ENCODE measurements at regions not wholly inside any gene's neighbourhood (a gene's known extent, or its start where the extent isn't known, plus 50 kb on each side); places are given as distances from the start of the nearest gene placed in this dataset.

GRCh38 chr12:131615326-131616042, 95.4 kb upstream of the SFSWAP start:
- TF ChIP-seq CTCF (IDR thresholded peaks at IDR 0.05; ENCODE audit: low read depth, low read length, missing control alignments) = no peak
- no peaks in the 10 kb centered on the region for H3K36me3 ChIP-seq (replicated peaks)
- H3K27ac ChIP-seq = no peak overlapping the region
- H3K4me3 ChIP-seq (ENCODE audit: low read depth, low read length) = no peak overlapping the region
- in situ Hi-C loops (cut with HindIII; ENCODE audit: low pct_ligation_motif_present, low sequenced_read_pairs) = no loop called here
- H3K27me3 ChIP-seq (replicated peaks) = no peaks in the 10 kb centered on the region
- no peak for DNase-seq

GRCh38 chr12:131616043-131616700, 94.7 kb upstream of the SFSWAP start:
- H3K4me3 ChIP-seq (ENCODE audit: low read depth, low read length) = no peak overlapping the region
- no peak overlapping the region for H3K27ac ChIP-seq
- in situ Hi-C loops (cut with HindIII; ENCODE audit: low pct_ligation_motif_present, low sequenced_read_pairs) = no loop called here
- DNase-seq = no peak
- no peaks in the 10 kb centered on the region for H3K27me3 ChIP-seq (replicated peaks)
- no peaks in the 10 kb centered on the region for H3K36me3 ChIP-seq (replicated peaks)
- TF ChIP-seq CTCF (IDR thresholded peaks at IDR 0.05; ENCODE audit: low read depth, low read length, missing control alignments) = no peak

- DNase-seq = no peak
- H3K4me3 ChIP-seq (ENCODE audit: low read depth, low read length) = no peak overlapping the region
- in situ Hi-C loops (cut with HindIII; ENCODE audit: low pct_ligation_motif_present, low sequenced_read_pairs) = no loop called here
- no peak overlapping the region for H3K27ac ChIP-seq
- no peaks in the 10 kb centered on the region for H3K27me3 ChIP-seq (replicated peaks)
- TF ChIP-seq CTCF (IDR thresholded peaks at IDR 0.05; ENCODE audit: low read depth, low read length, missing control alignments) = no peak
- no peaks in the 10 kb centered on the region for H3K36me3 ChIP-seq (replicated peaks)
Observed at GRCh38 chr12:131616738-131617137, 94.2 kb upstream of the SFSWAP start.

GRCh38 chr12:131617179-131617578, 93.7 kb upstream of the SFSWAP start:
- Histone ChIP-seq H3K4me3 (ENCODE audit: low read depth, low read length) (no peak overlapping the region), H3K36me3 (replicated peaks) (no peaks in the 10 kb centered on the region), H3K27me3 (replicated peaks) (no peaks in the 10 kb centered on the region), H3K27ac (no peak overlapping the region)
- in situ Hi-C loops (cut with HindIII; ENCODE audit: low pct_ligation_motif_present, low sequenced_read_pairs) = no loop called here
- TF ChIP-seq CTCF (IDR thresholded peaks at IDR 0.05; ENCODE audit: low read depth, low read length, missing control alignments) = no peak
- DNase-seq = no peak

GRCh38 chr12:131617596-131618302, 93.1 kb upstream of the SFSWAP start:
- DNase-seq = no peak
- Histone ChIP-seq H3K27ac (no peak overlapping the region), H3K36me3 (replicated peaks) (no peaks in the 10 kb centered on the region), H3K27me3 (replicated peaks) (no peaks in the 10 kb centered on the region), H3K4me3 (ENCODE audit: low read depth, low read length) (no peak overlapping the region)
- no peak for TF ChIP-seq CTCF (IDR thresholded peaks at IDR 0.05; ENCODE audit: low read depth, low read length, missing control alignments)
- in situ Hi-C loops (cut with HindIII; ENCODE audit: low pct_ligation_motif_present, low sequenced_read_pairs) = no loop called here

Measured in brain microvascular endothelial cell (primary cell).